ENCODE measurements at regions not wholly inside any gene's neighbourhood (a gene's known extent, or its start where the extent isn't known, plus 50 kb on each side); places are given as distances from the start of the nearest gene placed in this dataset.

DNA sequence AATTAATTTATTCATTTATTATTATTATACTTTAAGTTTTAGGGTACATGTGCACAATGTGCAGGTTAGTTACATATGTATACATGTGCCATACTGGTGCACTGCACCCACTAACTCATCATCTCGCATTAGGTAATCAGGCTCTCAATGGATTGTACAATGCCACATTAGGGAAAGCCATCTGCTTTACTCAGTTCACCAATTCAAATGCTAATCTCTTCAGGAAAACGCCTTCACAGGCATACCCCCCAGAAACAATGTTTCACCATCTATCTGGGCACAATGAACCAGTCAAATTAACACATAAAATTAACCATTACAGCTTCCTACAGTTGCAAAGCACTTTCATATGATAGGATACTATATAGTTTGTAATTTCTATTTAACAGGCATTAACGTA is 84.8 kb upstream of the DNAJC10 start:
- H3K27me3 ChIP-seq (ENCODE audit: control insufficient read depth, insufficient read depth, low read length): no peaks in the 10 kb centered on the region
- no peak for DNase-seq (ENCODE audit: low read depth)
- TF ChIP-seq, protein P1, sequence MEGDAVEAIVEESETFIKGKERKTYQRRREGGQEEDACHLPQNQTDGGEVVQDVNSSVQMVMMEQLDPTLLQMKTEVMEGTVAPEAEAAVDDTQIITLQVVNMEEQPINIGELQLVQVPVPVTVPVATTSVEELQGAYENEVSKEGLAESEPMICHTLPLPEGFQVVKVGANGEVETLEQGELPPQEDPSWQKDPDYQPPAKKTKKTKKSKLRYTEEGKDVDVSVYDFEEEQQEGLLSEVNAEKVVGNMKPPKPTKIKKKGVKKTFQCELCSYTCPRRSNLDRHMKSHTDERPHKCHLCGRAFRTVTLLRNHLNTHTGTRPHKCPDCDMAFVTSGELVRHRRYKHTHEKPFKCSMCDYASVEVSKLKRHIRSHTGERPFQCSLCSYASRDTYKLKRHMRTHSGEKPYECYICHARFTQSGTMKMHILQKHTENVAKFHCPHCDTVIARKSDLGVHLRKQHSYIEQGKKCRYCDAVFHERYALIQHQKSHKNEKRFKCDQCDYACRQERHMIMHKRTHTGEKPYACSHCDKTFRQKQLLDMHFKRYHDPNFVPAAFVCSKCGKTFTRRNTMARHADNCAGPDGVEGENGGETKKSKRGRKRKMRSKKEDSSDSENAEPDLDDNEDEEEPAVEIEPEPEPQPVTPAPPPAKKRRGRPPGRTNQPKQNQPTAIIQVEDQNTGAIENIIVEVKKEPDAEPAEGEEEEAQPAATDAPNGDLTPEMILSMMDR (IDR thresholded peaks at IDR 0.05; ENCODE audit: insufficient read depth, low read depth, low read length): no peak
- CTCF ChIA-PET: interaction anchor here (0.5 kb wide), 1 partner anchor 190 kb away, joined by 3 read pairs; no protein-coding TSS in a partner anchor
- no peaks in the 10 kb centered on the region for H3K36me3 ChIP-seq (ENCODE audit: control insufficient read depth, insufficient read depth, low read length)
- no peak overlapping the region for H3K4me3 ChIP-seq (ENCODE audit: low read depth, low read length)
- POLR2A ChIA-PET: no interaction called here

DNA sequence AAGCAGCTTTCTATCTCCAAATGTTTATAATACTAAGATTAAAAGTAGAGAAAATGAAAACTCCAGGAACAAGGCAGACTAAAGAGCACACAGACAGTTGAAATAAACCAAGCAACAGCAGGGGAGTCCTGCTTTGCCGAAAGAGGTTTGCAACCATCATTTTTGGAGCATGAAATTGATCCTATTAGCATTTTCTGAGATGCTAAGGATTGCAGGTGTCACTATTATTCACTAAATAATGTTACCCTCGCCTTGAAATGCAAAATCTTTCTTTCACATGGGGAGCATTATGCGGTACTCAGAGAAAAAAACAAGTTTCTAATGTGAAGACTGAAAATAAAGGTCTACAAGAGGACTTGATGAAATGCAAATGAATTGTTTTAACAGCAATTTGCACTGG is 81.7 kb upstream of the DNAJC10 start:
- CTCF ChIA-PET: interaction anchor here (1.5 kb wide), 1 partner anchor 15 kb away, joined by 4 read pairs; no protein-coding TSS in a partner anchor
- no peak overlapping the region for H3K4me3 ChIP-seq (ENCODE audit: low read depth, low read length)
- POLR2A ChIA-PET: no interaction called here
- TF ChIP-seq, protein P1 (IDR thresholded peaks at IDR 0.05; ENCODE audit: insufficient read depth, low read depth, low read length): no peak
- H3K27me3 ChIP-seq (ENCODE audit: control insufficient read depth, insufficient read depth, low read length): no peaks in the 10 kb centered on the region
- no peak for DNase-seq (ENCODE audit: low read depth)
- no peaks in the 10 kb centered on the region; the same call in 1 of the 2 replicates for H3K36me3 ChIP-seq (ENCODE audit: control insufficient read depth, insufficient read depth, low read length)

DNA sequence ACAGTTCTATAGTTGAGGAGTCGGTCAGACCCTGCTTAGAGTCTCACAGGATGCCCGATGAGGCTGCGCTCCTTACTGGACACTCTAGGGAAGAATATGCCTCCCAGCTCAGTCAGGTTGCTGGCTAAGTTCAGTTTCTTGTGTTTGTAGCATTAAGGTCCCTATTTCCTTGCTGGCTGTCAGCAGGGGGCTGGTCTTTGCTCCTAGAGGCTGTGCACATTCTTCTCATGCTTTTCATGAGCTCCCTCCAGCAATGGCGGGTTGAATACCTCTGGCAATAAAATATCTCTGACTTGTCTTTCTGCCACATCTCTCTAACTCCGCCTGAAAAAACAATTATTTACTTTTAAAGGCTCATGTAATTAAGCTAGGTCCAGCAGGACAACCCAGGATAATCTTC is 79.4 kb upstream of the DNAJC10 start:
- TF ChIP-seq, protein P1 (IDR thresholded peaks at IDR 0.05; ENCODE audit: insufficient read depth, low read depth, low read length): no peak
- H3K36me3 ChIP-seq (ENCODE audit: control insufficient read depth, insufficient read depth, low read length): no peaks in the 10 kb centered on the region; the same call in 1 of the 2 replicates
- ChIA-PET POLR2A (no interaction called here), CTCF (interaction anchor here (0.7 kb wide), 1 partner anchor 706 kb away, joined by 3 read pairs; no protein-coding TSS in a partner anchor)
- no peaks in the 10 kb centered on the region for H3K27me3 ChIP-seq (ENCODE audit: control insufficient read depth, insufficient read depth, low read length)
- DNase-seq (ENCODE audit: low read depth): no peak
- no peak overlapping the region for H3K4me3 ChIP-seq (ENCODE audit: low read depth, low read length)

DNA sequence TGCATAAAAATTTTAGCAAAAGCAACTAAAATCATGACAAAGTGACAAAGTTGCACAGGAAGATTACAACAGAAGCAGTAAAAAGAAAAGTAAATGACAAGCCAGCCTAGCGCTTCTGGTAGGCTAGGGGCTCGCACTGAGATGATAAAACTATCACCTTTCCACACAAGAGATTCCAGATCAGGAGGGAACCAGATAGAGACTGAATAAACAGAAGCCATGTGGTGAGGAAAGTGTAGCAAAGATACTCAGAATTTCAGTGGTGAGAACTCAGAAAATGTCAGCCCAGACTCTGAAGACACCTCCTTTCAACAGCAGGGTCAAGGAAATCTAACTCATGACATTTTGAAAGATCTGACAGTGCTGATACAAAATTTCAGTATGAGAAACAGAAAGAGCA is 77.4 kb upstream of the DNAJC10 start:
- CTCF ChIA-PET: interaction anchor here (2.0 kb wide), 1 partner anchor 10 kb away, joined by 8 read pairs; no protein-coding TSS in a partner anchor

DNA sequence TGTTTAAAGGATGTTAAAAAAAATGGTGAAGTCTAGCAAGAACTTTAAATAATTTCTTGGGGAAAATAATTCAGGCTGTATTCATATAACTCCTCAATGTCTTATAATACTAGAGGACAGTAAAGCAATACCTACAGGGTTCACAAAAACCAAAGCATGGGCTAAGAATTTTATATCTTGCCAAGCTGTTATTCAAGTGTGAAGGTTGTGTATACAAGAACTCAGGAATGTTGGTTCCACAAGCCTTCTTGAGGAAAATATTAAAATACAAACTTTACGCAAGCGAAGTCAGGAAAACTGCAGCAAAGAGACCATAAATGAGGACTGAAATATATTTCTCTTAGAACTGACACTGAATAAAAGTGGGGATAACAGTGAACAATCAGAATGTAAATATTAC is 76.1 kb upstream of the DNAJC10 start:
- no peaks in the 10 kb centered on the region; the same call in 1 of the 2 replicates for H3K36me3 ChIP-seq (ENCODE audit: control insufficient read depth, insufficient read depth, low read length)
- POLR2A ChIA-PET: no interaction called here
- H3K4me3 ChIP-seq (ENCODE audit: low read depth, low read length): no peak overlapping the region
- TF ChIP-seq, protein P1 (IDR thresholded peaks at IDR 0.05; ENCODE audit: insufficient read depth, low read depth, low read length): no peak
- no peaks in the 10 kb centered on the region for H3K27me3 ChIP-seq (ENCODE audit: control insufficient read depth, insufficient read depth, low read length)
- CTCF ChIA-PET: interaction anchor here (2.0 kb wide), 1 partner anchor 9 kb away, joined by 8 read pairs; no protein-coding TSS in a partner anchor
- DNase-seq (ENCODE audit: low read depth): no peak

More for the DNA sequence above, 77.4 kb upstream of the DNAJC10 start:
- Histone ChIP-seq H3K27me3 (ENCODE audit: control insufficient read depth, insufficient read depth, low read length) (no peaks in the 10 kb centered on the region), H3K4me3 (ENCODE audit: low read depth, low read length) (no peak overlapping the region), H3K36me3 (ENCODE audit: control insufficient read depth, insufficient read depth, low read length) (no peaks in the 10 kb centered on the region; the same call in 1 of the 2 replicates)
- TF ChIP-seq, protein P1 (IDR thresholded peaks at IDR 0.05; ENCODE audit: insufficient read depth, low read depth, low read length): no peak
- POLR2A ChIA-PET: no interaction called here
- DNase-seq (ENCODE audit: low read depth): no peak
